ENCODE measurements at regions not wholly inside any gene's neighbourhood (a gene's known extent, or its start where the extent isn't known, plus 50 kb on each side); places are given as distances from the start of the nearest gene placed in this dataset.

DNA sequence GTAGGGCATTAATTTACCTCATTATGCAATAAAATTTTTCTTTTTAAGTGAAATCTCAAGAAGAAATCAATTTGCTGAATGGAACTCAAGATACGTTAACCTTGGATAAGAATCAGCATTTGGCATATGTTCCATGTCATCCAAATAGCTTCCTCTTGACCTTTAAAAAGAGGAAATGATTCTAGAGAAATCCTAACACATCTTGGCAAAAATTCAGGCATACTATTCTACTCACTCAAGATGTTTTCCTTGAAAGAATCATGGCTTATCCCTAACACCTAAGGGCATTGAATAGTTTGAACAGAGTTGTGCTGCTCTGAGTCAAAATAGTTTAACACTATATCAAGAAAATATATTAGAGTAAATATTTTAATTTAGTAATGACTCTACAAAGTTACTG, 678.0 kb downstream of the EPHA4 start:
- DNase-seq (ENCODE audit: low read depth in 2 of 2): no peak

DNA sequence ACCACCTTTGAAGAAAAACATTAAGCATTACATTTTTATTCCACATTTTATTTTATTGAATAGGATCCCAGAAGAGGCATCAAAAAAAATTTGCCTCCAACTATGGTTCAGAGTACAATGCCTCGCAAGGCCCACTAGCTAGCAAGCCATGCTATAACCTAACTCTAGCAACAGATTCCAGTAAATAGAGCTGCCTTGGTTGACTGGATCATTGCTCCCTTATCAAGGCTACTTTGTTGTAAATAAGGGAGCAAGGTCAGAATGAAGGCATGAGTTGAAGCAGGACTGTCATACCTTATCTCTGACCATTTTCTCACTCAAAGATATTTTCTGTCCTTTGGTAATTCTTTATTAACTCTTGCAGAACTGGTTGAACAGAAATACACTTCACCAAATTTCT, 672.6 kb downstream of the EPHA4 start:
- no peak for DNase-seq (ENCODE audit: low read depth in 2 of 2)

DNA sequence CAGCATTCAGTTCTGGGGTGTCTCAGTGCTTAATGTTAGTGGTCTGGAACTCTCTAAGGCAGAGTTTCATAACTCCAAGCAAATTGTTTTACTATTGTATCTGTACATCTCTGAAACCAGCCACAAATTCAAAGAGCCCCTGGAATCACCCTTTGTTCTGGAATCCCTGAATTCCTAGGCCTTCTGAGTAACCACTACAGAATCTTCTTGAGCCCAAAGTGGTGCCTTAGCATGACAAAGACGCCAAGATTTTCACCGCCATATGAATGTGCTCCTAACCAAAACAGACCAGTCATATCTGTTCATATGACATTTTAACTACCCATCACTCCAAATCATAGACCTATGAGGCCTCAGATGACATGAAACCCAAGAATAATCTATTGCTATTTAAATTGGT, 668.1 kb downstream of the EPHA4 start:
- no peak for DNase-seq (ENCODE audit: low read depth in 2 of 2)

DNA sequence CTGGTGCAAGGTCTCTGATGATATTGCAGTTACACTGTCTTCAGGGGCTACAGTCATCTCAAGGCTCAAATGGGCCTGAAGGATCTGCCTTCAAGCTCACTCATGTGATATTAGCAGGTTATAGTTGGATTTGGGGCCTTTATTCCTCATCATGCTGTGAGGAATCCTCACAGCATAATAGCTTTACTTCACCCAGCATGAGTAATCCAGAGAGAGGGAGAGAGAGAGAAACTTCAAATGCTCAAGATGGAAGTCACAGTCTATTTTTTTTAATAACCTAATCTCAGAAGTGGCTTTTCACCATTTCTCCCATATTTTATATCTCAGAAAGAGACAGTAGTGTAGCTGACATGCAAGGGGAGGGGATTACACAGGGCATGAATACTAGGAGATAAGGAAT, 658.7 kb downstream of the EPHA4 start:
- no peak for DNase-seq (ENCODE audit: low read depth in 2 of 2)

DNA sequence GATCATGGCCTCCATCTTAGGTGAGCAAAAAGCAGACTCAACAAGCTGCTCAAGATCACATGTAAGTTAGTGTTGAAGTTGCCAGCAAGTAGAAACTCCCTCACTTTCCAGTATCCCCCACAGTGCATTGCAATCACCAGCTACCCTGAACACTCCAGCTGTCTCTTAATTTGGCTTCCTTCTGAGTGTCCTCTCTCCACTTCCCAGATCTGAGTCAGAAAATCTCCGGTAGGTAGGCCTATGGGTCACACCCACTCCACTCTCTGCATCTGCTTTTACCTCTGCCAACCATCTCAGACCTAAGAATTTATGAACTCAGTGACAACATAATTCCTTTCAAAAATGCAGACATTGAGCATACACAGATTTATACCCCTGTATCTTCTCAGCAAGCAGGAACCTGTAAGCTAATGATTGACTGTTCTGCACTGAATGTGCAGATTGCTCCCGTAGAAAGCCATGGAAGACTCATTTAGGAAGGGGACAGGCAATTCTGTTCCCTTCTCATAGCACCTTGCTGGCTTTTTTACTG, 656.9 kb downstream of the EPHA4 start:
- no peak for DNase-seq (ENCODE audit: low read depth in 2 of 2)

DNA sequence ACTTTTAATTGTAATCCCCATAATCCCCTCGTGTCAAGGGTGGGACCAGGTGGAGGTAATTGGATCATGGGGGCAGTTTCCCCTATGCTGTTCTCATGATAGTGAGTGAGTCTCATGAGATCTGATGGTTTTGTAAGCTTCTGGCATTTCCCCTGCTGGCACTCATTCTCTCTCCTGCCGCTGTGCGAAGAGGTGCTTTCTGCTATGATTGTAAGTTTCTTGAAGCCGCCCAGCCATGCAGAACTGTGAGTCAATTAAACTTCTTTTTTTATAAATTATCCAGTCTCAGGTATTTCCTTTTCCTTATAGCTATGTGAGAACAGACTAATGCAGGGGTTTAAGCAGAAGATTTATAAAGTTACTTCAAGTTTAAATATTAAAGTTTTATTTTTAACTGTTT, 655.2 kb downstream of the EPHA4 start:
- DNase-seq (ENCODE audit: low read depth in 2 of 2): no peak

DNA sequence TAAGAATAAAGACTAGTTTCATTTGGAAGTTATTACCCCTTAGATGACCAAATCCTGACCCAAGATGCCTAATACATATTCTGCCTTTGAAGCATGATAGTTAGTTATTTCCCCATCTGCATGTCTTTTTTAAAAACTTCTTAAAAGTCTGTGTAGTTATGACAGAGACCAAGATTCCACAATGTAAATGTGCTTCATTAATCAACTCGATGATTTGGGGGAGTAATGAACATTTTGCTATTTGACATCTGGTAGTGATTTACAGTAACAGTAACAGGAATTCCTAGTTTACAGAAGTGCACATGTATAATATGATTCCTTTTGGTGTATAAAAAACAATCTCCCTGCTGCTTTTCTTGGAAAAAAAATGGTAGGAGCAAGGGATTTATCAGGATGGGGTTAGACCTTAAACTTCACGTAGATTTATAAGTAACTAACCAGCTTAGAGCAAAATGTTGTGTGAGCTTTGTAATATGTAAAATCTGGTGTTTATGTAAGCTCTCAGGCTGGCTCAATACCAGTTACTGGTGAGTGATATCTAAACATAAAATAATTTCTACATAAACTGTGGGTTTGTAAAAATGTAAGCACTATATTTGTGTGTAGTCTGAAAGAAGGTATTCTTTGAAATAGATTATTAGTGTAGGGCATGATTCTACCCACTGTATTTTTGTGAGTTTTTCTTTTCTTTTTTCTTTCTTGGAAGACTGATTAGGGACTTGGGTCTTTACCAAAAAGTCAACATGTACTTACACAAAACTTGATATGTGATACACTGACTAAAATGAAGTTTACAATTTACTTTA, 641.6 kb downstream of the EPHA4 start:
- DNase-seq (ENCODE audit: low read depth in 2 of 2): no peak

DNA sequence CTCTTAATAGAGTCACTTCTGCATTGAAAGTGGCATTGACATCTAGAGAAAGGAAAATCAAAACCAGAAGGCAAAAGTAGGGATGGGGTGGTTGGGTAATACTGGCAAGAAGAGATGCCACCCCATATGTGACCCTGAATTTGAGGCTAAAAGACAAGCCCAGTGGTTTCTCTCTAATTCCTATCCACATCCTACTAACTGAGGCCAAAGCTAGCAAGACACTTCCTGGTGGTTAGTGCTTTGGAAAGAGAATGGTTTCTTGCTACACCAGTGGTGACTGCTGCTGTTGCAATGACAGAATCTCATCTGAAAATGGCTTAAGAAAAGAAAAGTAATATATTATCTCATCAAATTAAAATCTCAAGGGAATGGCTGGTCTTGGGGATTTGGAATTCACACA, 640.6 kb downstream of the EPHA4 start:
- no peak for DNase-seq (ENCODE audit: low read depth in 2 of 2)

DNA sequence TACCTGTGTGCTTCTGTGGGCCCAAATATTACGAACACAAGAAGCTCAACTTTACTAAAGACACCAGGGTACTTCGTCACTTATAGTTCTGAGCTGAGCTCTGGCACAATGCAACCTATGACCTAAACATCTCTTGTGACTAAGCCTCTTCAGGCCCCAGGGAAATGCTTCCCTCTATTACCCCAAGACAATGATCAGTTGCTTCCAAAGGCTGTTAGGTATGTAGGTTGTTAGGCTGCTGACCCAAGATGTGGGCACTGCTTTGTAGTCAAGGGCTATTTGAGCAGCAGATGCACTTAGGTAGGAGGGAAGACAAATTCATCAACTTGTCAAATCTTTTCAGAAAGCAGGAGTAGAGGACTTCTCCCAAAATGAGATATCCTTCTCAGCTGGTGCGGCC, 640.1 kb downstream of the EPHA4 start:
- no peak for DNase-seq (ENCODE audit: low read depth in 2 of 2)

DNA sequence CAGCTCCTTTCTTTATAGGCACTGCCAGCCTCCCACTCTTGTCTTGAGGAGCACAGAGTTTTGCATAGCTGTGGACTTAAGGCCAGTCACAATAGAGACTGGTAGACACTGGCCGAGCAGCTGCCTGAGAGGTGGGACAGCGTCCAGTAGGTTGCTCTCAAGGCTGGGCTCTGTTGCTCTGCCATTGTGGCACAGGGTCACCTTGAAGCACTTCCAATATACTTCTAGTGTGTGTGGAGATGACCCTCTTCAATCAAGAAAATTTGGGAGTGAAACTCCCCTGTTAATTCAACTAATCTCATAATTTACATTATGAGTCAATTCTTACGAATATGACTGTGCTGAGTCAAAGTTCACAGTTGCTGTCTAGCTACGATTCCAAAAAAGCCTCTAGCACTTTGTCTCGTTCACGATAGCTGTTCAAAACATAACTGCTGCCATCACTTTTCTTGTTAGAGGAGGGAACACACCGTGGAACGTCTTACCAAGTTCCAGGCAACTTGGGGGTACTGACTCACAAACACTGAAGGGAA, 636.2 kb downstream of the EPHA4 start:
- DNase-seq (ENCODE audit: low read depth in 2 of 2): no peak

DNA sequence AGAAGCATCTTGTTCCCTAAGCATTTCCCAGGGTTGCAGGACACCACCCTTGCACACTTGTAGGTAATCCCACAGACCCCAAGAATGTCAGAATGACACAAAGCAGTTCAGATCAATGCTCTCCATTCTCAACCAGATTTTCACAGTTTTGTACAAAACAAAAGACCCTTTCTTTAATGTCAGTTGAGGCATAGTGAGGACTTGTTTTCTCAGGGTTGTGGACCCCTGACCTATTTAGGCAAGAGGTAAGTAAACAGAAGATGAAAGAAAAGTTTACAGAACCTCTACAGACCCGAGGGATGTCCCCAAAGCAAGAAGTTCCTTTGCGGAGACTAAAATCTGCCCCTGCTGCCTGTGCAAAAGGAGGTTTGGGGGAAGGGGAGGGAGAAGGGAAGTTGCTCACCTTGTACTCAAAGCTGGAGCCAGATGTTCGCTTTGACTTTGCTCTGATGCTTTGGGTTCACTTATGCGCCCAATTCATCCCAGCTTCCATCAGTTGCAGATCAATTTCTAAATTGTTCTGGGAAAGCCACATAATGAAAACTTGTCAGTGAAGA, 635.4 kb downstream of the EPHA4 start:
- DNase-seq (ENCODE audit: low read depth in 2 of 2): no peak

DNA sequence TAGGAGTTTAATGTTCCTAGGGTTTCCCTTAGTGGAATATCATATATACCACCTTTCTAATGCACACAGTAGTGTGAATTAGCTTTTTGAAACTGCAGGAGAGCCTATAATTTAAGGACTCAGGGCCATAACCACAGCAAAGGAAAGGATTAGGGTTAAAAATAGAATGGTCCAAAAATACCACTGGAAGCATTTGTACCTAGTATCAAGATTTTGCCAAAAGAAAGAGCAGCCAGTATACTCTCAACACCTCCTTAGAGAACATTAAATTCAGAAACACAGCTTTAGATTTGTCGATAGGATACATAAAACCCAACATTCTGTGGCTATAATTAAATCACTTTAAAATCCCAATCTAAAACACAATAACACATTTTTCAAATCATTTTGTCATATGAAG, 634.9 kb downstream of the EPHA4 start:
- no peak for DNase-seq (ENCODE audit: low read depth in 2 of 2)

DNA sequence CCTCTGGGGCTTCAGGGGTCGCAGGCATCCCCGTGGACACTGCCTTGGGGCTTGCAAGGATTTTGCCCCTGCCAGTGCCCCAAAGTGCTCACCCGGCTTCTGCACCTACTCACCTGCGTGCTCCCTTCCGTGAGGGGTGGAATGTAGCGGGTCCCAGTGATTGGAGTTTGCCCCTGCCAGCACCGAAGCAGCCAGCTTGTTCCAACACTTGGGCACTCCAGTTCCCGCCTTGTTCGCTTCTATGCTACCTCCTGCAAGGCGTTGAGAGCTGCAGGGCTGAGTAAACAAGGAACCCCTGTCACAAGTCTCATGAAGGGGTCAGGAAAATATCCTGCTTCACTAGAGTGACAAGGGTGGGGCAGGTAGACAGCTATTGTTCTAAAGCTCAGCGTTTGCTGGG, 631.5 kb downstream of the EPHA4 start:
- DNase-seq (ENCODE audit: low read depth in 2 of 2): no peak

DNA sequence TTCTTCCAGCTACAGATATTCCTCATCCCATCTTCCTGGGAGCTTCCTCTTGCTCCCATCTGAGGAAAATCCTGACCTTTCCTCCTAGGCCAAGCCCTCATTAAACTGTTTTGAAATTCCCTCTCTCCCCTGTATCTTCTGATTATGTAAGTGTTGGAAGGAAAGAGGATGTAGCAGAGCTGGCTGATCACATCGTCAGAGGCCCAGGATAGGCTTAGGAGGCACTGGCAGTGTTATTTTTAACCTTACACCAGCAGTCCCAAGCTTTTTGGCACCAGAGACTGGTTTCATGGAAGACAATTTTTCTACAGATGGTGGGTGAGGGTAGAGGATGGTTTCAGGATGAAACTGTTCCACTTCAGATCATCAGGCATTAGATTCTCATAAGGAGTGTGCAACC, 630.4 kb downstream of the EPHA4 start:
- DNase-seq (ENCODE audit: low read depth in 2 of 2): no peak

DNA sequence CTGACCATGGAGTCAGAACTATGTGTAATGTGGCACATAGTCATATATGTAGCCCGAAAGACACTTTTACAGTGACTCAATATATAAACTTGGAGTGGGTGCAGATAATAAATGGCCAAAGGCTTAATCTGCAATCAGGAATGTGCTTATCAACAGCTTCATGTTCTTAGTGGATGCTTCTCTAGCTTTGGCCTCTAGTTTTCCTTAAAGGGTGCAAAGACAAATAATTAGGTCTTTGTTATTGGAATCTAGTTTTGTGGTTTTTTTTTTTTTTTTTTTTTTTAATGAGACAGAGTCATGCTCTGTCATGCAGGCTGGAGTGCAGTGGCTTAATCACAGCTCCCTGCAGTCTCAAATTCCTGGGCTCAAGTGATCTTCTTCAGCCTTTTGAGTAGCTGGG, 625.6 kb downstream of the EPHA4 start:
- DNase-seq (ENCODE audit: low read depth in 2 of 2): no peak

DNA sequence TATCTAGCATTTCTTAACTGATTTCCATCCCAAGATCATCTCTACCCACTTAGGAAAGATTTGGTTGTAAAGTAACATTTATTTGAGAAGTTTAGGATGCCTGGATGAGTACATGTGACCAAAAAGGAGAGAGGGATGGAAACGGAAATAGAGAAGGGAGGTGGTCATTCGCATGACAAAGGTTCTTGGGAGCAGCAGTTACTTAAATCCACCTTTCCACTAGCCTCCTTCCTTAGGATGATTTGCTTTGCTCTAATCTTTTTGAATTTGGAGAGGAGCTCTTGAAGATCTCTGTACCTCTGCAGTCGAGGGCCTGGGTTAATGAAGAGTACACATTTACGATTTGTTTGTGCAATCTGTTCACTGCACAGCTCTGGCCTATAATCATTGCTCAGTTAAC, 623.5 kb downstream of the EPHA4 start:
- DNase-seq (ENCODE audit: low read depth in 2 of 2): no peak

DNA sequence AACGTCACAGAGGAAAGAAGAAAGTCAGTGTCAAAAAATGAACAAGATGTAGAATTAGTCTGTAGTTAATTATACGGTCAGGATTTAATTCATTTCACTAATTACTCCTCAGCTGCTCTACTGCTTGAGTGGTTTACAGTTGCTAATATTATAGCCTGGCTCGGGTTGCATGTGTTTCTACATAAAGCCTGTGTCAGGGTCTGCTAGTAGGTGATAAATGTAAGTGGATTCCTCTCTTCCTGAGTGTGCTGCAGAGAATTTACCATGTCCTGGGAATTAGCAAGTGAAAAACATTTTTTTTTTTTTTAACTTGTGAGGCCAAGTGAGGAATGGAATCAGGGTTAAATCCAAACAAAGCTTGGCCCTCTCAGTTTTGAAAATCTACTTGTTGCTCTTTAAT, 622.6 kb downstream of the EPHA4 start:
- no peak for DNase-seq (ENCODE audit: low read depth in 2 of 2)

DNA sequence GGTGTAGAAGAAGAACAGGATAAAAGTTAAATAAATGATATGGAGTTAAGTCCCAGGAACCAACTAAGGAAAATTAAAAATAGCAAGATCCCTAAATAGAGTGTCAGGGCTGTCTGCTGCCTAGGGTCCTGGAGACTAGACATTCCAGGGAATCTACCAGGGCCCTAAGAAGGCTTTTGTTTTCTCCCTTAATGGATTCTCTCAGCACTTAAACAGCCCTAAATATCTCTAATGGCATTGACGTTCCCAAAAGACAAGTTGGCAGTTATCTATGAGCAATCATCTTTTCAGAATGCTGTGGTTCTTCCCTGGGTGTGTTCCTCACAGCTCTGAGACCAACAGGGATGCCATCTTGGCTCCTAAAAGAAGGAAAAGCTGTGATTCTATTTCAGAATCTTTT, 616.3 kb downstream of the EPHA4 start:
- no peak for DNase-seq (ENCODE audit: low read depth in 2 of 2)

DNA sequence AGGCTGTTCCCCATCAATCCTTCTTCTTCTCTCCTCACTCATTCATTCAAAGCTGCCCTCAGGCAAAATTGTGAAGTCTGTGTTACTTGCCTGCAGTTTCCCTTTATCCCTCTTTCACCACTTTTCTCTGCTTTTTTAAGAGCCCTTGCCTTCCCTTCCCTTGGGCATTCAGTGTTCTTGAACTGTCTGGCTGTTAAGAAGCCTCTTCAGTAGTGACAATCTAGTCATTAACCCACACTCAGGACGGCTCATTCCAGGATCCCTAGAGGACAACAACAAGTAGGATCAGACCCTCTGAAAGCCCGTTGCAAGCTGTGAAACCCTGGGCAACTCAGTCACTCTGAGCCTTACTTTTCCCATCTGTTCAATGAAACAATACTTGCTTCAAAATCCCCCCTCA, 615.7 kb downstream of the EPHA4 start:
- DNase-seq (ENCODE audit: low read depth in 2 of 2): no peak

DNA sequence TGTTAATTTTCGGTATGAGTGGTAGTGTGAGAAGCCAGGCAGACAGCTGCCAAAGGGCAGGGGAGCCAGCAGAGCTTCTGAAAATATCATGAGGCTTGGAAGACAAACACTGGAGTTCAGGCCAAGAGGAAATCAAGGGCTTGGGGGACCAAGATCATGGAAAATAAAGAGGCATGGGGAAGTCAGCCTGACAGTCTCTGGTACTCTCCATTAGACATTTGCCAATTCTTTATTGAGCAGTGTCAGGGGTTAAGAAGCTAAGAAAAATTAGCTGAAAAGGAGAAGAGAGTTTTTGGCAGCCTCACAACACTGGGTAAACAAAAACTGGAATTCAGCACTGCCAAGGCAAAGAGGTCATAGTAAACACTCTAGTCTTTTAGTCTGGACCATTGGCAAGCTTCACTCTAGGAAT, 612.7 kb downstream of the EPHA4 start:
- DNase-seq (ENCODE audit: low read depth in 2 of 2): no peak

DNA sequence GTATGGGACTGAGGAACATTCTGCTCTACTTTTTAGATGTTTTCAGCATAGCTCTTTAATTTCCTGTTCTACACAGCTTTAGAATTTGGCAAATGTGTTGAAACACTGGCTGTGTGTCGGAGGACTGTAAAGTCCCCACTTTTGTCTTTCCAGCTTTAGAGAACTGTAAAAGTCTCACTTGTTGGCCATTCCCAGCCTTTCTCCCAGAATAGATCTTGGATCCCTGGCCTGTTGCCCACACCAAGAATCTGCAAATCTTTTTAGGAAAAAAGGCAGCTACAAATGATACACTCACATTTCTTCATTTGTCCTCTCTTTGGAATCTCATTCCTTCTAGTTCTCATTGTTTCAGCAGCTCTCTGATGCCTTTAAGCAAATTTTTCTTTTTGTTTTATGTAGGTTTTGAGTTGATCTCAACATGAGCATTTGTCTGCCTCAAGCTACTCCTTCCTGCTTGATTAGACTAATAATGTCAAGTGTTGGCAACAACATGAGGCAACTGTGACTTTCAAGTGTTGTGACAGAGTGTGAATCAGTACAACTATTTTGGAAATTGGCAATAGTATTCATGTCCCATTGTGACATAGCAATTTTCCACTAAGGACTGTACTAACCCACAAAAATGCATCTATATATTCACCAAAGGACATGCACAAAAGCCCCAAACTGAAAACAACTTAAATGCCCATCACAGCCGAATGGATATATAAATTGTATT, 610.8 kb downstream of the EPHA4 start:
- DNase-seq (ENCODE audit: low read depth in 2 of 2): no peak

DNA sequence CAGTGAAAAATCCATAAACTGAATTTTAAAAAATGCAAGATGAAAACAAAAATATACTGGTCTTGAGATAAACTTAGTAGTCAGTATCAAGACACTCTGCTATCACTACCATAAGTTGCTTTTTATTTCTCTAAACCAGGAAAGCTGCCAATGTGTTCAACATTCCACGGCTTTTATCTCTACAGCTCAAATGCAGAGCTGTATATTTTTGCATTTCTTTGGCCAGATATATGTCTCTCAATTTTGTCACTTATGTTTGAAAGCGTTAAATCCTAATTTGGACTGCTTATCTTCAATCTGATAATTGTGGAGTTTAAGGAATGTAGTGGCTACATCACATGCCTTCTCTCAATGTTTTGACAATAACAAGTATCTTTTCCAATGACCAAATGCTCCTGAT, 609.5 kb downstream of the EPHA4 start:
- DNase-seq (ENCODE audit: low read depth in 2 of 2): no peak

DNA sequence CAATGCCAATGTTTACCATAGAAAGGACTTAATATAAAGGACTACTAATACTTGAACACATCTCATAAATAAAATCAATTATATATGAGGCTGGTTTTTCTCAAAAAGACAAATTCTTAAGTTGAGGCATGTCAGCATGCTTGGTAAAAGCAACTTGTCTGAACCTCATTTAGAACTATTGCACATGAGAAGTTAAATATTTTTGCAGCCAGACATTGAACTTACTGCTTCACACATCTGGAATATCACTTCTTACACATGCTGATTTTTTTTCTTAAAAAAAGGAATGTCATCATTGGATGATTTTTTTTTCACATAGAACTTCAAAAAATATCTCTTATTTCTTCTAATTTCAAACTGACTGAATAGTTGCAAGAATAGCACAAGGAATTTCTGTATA, 609.0 kb downstream of the EPHA4 start:
- DNase-seq (ENCODE audit: low read depth in 2 of 2): no peak
